Fibroblast of lung (primary cell): ENCODE measurements at regions not wholly inside any gene's neighbourhood (a gene's known extent, or its start where the extent isn't known, plus 50 kb on each side); places are given as distances from the start of the nearest gene placed in this dataset.

Experiments
- DNase-seq, 2 donors: peaks; one replicate each; pipeline versions ENCODE4 v3.0.0 to v3.0.0-alpha.2; 2010; ENCODE audit warnings: low read depth in 2 of 2
- H2AFZ ChIP-seq: 2 replicates; pipeline ENCODE4 v1.5.1; 2012; ENCODE audit warnings: low read length, control low read depth, inconsistent platforms
- H3K27ac ChIP-seq: 2 replicates; pipeline ENCODE4 v1.5.1; 2011; ENCODE audit warnings: low read length, control low read depth; ENCODE audit not compliant: insufficient read depth
- H3K27me3 ChIP-seq: 2 replicates; pipeline ENCODE4 v1.5.1; 2011; ENCODE audit warnings: mild to moderate bottlenecking, low read length; ENCODE audit not compliant: control insufficient read depth, insufficient read depth
- H3K36me3 ChIP-seq: 2 replicates; pipeline ENCODE4 v1.5.1; 2011; ENCODE audit warnings: low read length; ENCODE audit not compliant: control insufficient read depth, insufficient read depth
- H3K4me1 ChIP-seq: 2 replicates; pipeline ENCODE4 v1.5.1; 2011; ENCODE audit warnings: low read length; ENCODE audit not compliant: control insufficient read depth, insufficient read depth; ENCODE audit errors: extremely low read depth
- H3K4me2 ChIP-seq: 2 replicates; pipeline ENCODE4 v1.5.1; 2011; ENCODE audit warnings: low read length, control low read depth; ENCODE audit not compliant: insufficient read depth; ENCODE audit errors: extremely low read depth
- H3K4me3 ChIP-seq, 4 experiments: fragments of 200-600 bp in 1 of 4; sonication (generic) in 1 of 4; replicated peaks in 1 of 4; 2 replicates each; pipeline ENCODE4 v1.5.1; 2011 to 2016; ENCODE audit warnings: low read length in 4 of 4, low read depth in 3 of 4, mild to moderate bottlenecking in 3 of 4, control low read depth in 2 of 4, inconsistent platforms in 1 of 4, mixed read lengths in 1 of 4; ENCODE audit not compliant: insufficient read depth in 1 of 4; ENCODE audit errors: control extremely low read depth in 1 of 4
- H3K79me2 ChIP-seq: 2 replicates; pipeline ENCODE4 v1.5.1; 2012; ENCODE audit warnings: mild to moderate bottlenecking, low read length, inconsistent platforms; ENCODE audit not compliant: control insufficient read depth, insufficient read depth
- H3K9ac ChIP-seq: 2 replicates; pipeline ENCODE4 v1.5.1; 2011; ENCODE audit warnings: mild to moderate bottlenecking, low read length, control low read depth; ENCODE audit not compliant: insufficient read depth
- H3K9me3 ChIP-seq: 2 replicates; pipeline ENCODE4 v1.5.1; 2012; ENCODE audit warnings: low read depth, low read length; ENCODE audit not compliant: control insufficient read depth, insufficient read depth
- H4K20me1 ChIP-seq: 2 replicates; pipeline ENCODE4 v1.5.1; 2011; ENCODE audit warnings: low read length; ENCODE audit not compliant: control insufficient read depth, insufficient read depth; ENCODE audit errors: extremely low read depth
- CTCF ChIP-seq, 2 donors: IDR thresholded peaks in 1 of 2; conservative IDR thresholded peaks in 1 of 2; 1 replicate in 1 of 2; 2 replicates in 1 of 2; pipeline ENCODE4 v1.5.1; 2011 to 2012; ENCODE audit warnings: low read length in 2 of 2, control low read depth in 1 of 2, inconsistent platforms in 1 of 2, low read depth in 1 of 2, mild to moderate bottlenecking in 1 of 2
- EZH2 ChIP-seq: IDR thresholded peaks from 2 replicates; pipeline ENCODE4 v1.5.1; 2012; ENCODE audit warnings: low read length, control low read depth, mild to moderate bottlenecking; ENCODE audit errors: missing control alignments

GRCh38 chr3:110788794-110789193 is 282.8 kb upstream of the NECTIN3 start:
- TF ChIP-seq EZH2 (no peak), CTCF (conservative IDR thresholded peaks at IDR 0.05 in 1 of 2, IDR thresholded peaks at IDR 0.05 in 1 of 2; ENCODE audit: low read depth in 1 of 2, low read length in 2 of 2) (no peak)
- Histone ChIP-seq H3K4me1 (peaks cover 2% of the 10 kb centered on the region), H4K20me1 (no peaks in the 10 kb centered on the region), H3K4me2 (no peak overlapping the region), H3K27ac (no peak overlapping the region), H3K27me3 (no peaks in the 10 kb centered on the region), H3K4me3 (no peak overlapping the region), H2AFZ (no peak overlapping the region), H3K79me2 (no peaks in the 10 kb centered on the region), H3K9ac (no peak overlapping the region), H3K36me3 (no peaks in the 10 kb centered on the region), H3K9me3 (no peaks in the 10 kb centered on the region)
- DNase-seq: no peak

GRCh38 chr3:110789315-110789714 is 282.3 kb upstream of the NECTIN3 start:
- Histone ChIP-seq H3K27me3 (no peaks in the 10 kb centered on the region), H3K9ac (no peak overlapping the region), H2AFZ (no peak overlapping the region), H3K79me2 (no peaks in the 10 kb centered on the region), H4K20me1 (no peaks in the 10 kb centered on the region), H3K4me3 (no peak overlapping the region), H3K4me1 (peaks cover 2% of the 10 kb centered on the region), H3K9me3 (no peaks in the 10 kb centered on the region), H3K4me2 (no peak overlapping the region), H3K27ac (no peak overlapping the region), H3K36me3 (no peaks in the 10 kb centered on the region)
- TF ChIP-seq EZH2 (no peak), CTCF (conservative IDR thresholded peaks at IDR 0.05 in 1 of 2, IDR thresholded peaks at IDR 0.05 in 1 of 2; ENCODE audit: low read depth in 1 of 2, low read length in 2 of 2) (no peak)
- DNase-seq: peak; percentile 75 to 84

GRCh38 chr3:110790631-110791030 is 281.0 kb upstream of the NECTIN3 start:
- Histone ChIP-seq H3K4me2 (no peak overlapping the region), H3K9ac (no peak overlapping the region), H3K79me2 (no peaks in the 10 kb centered on the region), H3K27me3 (no peaks in the 10 kb centered on the region), H4K20me1 (no peaks in the 10 kb centered on the region), H3K4me1 (peaks cover 2% of the 10 kb centered on the region), H3K4me3 (no peak overlapping the region), H3K27ac (no peak overlapping the region), H2AFZ (peak overlapping the region; percentile 57), H3K36me3 (no peaks in the 10 kb centered on the region), H3K9me3 (no peaks in the 10 kb centered on the region)
- DNase-seq: no peak
- no peak for TF ChIP-seq CTCF (conservative IDR thresholded peaks at IDR 0.05 in 1 of 2, IDR thresholded peaks at IDR 0.05 in 1 of 2; ENCODE audit: low read depth in 1 of 2, low read length in 2 of 2)
- TF ChIP-seq EZH2: no peak
